Gastroesophageal sphincter (tissue), 4 donors: ENCODE measurements at regions not wholly inside any gene's neighbourhood (a gene's known extent, or its start where the extent isn't known, plus 50 kb on each side); places are given as distances from the start of the nearest gene placed in this dataset.

Experiments
- ATAC-seq: fragments of 150-250 bp; one replicate; pipeline ENCODE4 v1.9.1; 2016; ENCODE audit warnings: mild to moderate bottlenecking, moderate library complexity
- H3K27ac ChIP-seq, 4 donors: fragments of 200-600 bp; sonication (generic) in 3 of 4; 1 replicate in 3 of 4; 2 replicates in 1 of 4; pipeline ENCODE4 v1.5.1; 2016 to 2019
- H3K27me3 ChIP-seq: fragments of 200-600 bp; sonication (generic); one replicate; pipeline ENCODE4 v1.5.1; 2019
- H3K36me3 ChIP-seq, 2 donors: fragments of 200-600 bp; sonication (generic); one replicate each; pipeline ENCODE4 v1.5.1; 2019; ENCODE audit warnings: control low read depth in 1 of 2
- H3K4me1 ChIP-seq, 3 donors: fragments of 200-600 bp; sonication (generic); 1 replicate in 2 of 3; 2 replicates in 1 of 3; pipeline ENCODE4 v1.5.1; 2016 to 2019; ENCODE audit warnings: control low read depth in 2 of 3
- H3K4me3 ChIP-seq, 2 donors: fragments of 200-600 bp; sonication (generic); one replicate each; pipeline ENCODE4 v1.5.1; 2019; ENCODE audit warnings: mild to moderate bottlenecking in 1 of 2, moderate library complexity in 1 of 2
- H3K9me3 ChIP-seq, 3 donors: fragments of 200-600 bp; sonication (generic); one replicate each; pipeline ENCODE4 v1.5.1; 2017 to 2019; ENCODE audit warnings: control low read depth in 2 of 3
- EP300 ChIP-seq: sonication (generic); formaldehyde crosslinking; IDR thresholded peaks from one replicate; pipeline ENCODE4 v1.6.1; 2017; ENCODE audit warnings: antibody characterized with exemption, mild to moderate bottlenecking
- POLR2A ChIP-seq, 2 donors: fragments of 450-650 bp; IDR thresholded peaks; one replicate each; pipeline ENCODE4 v1.6.1; 2017; ENCODE audit warnings: antibody characterized with exemption in 2 of 2, mild to moderate bottlenecking in 2 of 2, moderate library complexity in 1 of 2
- POLR2AphosphoS5 ChIP-seq: sonication (generic); formaldehyde crosslinking; IDR thresholded peaks from one replicate; pipeline ENCODE4 v1.6.1; 2017; ENCODE audit warnings: antibody characterized with exemption
- WGBS, 2 donors: methylation state at CpG; one replicate each; pipeline ENCODE4 v1.1.5; 2018; ENCODE audit warnings: low coverage in 1 of 2; 5-methylcytosine and 5-hydroxymethylcytosine counted together
- TF ChIP-seq, protein P1 (sequence below), 4 experiments: fragments of 200-600 bp in 2 of 4; fragments of 450-650 bp in 2 of 4; sonication (generic) in 1 of 4; IDR thresholded peaks; one replicate each; pipeline ENCODE4 v1.5.1; 2017 to 2019; ENCODE audit warnings: antibody characterized with exemption in 4 of 4, mild to moderate bottlenecking in 2 of 4, moderate library complexity in 2 of 4

DNA sequence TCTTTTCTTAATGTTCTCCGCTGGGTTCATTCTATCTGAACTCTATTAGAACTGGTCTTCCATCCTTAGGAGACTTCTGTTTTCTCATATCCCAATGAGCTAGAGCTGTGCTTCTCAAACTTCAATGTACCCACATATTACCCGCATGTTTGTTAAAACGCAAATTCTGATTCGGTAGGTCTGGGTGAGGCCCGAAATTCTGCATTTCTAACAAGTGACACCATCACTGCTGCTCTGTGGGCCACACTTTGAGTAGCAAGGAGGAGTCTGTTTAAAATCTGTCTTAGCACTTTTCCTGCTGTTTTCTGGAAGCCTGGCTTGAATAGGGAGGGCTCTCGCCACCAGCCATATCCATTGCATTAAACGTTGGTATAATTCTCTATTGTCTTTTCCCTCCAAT is 151.9 kb upstream of the CLINT1 start:
- Histone ChIP-seq H3K9me3 (no peaks in the 10 kb centered on the region), H3K4me3 (no peak overlapping the region), H3K36me3 (no peaks in the 10 kb centered on the region), H3K27me3 (no peaks in the 10 kb centered on the region), H3K27ac (no peak overlapping the region), H3K4me1 (peaks cover 0 to 4% (median 0%) of the 10 kb centered on the region in 3 donors)
- TF ChIP-seq, protein P1, sequence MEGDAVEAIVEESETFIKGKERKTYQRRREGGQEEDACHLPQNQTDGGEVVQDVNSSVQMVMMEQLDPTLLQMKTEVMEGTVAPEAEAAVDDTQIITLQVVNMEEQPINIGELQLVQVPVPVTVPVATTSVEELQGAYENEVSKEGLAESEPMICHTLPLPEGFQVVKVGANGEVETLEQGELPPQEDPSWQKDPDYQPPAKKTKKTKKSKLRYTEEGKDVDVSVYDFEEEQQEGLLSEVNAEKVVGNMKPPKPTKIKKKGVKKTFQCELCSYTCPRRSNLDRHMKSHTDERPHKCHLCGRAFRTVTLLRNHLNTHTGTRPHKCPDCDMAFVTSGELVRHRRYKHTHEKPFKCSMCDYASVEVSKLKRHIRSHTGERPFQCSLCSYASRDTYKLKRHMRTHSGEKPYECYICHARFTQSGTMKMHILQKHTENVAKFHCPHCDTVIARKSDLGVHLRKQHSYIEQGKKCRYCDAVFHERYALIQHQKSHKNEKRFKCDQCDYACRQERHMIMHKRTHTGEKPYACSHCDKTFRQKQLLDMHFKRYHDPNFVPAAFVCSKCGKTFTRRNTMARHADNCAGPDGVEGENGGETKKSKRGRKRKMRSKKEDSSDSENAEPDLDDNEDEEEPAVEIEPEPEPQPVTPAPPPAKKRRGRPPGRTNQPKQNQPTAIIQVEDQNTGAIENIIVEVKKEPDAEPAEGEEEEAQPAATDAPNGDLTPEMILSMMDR (IDR thresholded peaks at IDR 0.05) = no peak
- TF ChIP-seq POLR2AphosphoS5 = no peak
- no peak for TF ChIP-seq EP300
- no peak for TF ChIP-seq POLR2A (IDR thresholded peaks at IDR 0.05)
- ATAC-seq = no peak
- WGBS, 2 donors = 72 to 92% methylated on average over 3 to 7 of the region's 7 CpGs

DNA sequence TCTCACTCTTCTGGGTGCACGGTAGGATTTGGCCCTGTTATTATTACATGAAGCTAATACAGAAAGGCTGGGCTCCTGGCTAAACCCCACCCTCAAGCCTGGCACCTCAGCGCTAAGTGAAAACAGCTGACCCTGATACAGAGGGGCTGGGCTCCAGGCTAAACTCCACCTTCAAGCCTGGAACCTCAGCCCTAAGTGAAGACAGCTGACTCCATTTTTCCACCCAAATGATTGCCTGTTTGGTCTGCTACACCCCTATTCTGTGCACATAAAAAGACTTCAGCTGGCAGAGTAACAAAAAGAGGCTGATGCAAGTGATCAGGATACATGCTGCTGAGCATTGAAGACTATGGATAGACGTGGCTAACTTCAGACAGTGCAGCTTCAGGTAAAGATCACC is 148.4 kb upstream of the CLINT1 start:
- 64 to 86% methylated on average over 2 of the region's 3 CpGs for WGBS, 2 donors
- Histone ChIP-seq H3K9me3 (no peaks in the 10 kb centered on the region), H3K36me3 (no peaks in the 10 kb centered on the region), H3K4me1 (no peaks in the 10 kb centered on the region), H3K4me3 (no peak overlapping the region), H3K27me3 (no peaks in the 10 kb centered on the region), H3K27ac (no peak overlapping the region)
- no peak for TF ChIP-seq EP300
- TF ChIP-seq, protein P1 (IDR thresholded peaks at IDR 0.05) = no peak
- TF ChIP-seq POLR2AphosphoS5 = no peak
- no peak for TF ChIP-seq POLR2A (IDR thresholded peaks at IDR 0.05)
- ATAC-seq = no peak

DNA sequence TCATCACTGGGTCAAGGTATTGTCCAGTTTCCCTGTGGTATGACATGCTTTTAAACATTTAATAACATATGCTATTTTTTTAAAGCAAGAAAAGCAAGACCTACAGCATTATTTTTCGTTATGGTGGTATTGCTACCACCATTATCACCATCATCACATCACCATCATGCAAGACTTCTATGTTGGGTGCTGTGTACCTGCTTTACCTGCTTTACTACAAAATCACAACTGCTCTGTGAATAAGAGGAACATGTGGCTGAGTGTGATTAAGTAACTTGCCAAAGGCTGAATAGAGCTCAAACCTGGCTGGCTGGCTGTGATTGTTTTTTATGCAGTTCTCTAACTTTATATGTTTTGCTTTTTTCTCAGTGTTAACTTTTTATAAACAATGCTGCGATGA is 140.8 kb upstream of the CLINT1 start:
- Histone ChIP-seq H3K4me1 (peaks cover 0 to 2% (median 0%) of the 10 kb centered on the region in 3 donors), H3K27me3 (no peaks in the 10 kb centered on the region), H3K36me3 (no peaks in the 10 kb centered on the region), H3K27ac (no peak overlapping the region), H3K9me3 (no peaks in the 10 kb centered on the region), H3K4me3 (no peak overlapping the region)
- WGBS, 2 donors = 80 to 92% methylated on average over 1 to 2 of the region's 2 CpGs
- no peak for TF ChIP-seq EP300
- TF ChIP-seq POLR2AphosphoS5 = no peak
- no peak for TF ChIP-seq POLR2A (IDR thresholded peaks at IDR 0.05)
- TF ChIP-seq, protein P1 (IDR thresholded peaks at IDR 0.05) = no peak
- ATAC-seq = no peak

DNA sequence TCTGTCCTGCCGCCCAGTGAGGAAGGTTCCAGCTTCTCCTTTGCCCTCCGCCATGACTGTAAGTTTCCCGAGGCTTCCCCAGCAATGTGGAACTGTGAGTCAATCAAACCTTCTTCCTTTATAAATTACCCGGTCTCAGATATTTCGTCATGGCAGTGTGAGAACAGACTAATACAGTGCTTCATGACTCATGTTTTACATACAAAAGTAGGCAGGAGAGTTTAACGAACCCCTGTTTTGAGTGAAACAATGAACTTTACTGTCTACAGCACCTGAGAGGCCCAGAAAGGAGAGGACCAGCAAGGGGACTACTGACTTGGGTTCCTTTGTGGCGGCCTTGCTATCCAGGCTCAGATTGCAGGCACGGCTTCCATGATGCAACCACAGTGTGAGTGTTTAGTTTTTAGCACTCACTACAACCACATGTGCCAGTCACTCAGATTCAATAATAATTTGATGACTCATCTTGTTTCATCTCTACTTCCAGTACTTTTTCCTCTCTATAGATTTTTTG is 139.1 kb upstream of the CLINT1 start:
- H3K27me3 ChIP-seq = no peaks in the 10 kb centered on the region
- WGBS, 2 donors = 87 to 95% methylated on average over 7 to 8 of the region's 8 CpGs
- TF ChIP-seq POLR2A (IDR thresholded peaks at IDR 0.05) = no peak
- TF ChIP-seq EP300 = no peak
- TF ChIP-seq, protein P1 (IDR thresholded peaks at IDR 0.05) = no peak
- TF ChIP-seq POLR2AphosphoS5 = no peak
- H3K4me1 ChIP-seq = peaks cover 0 to 7% (median 0%) of the 10 kb centered on the region in 3 donors
- no peaks in the 10 kb centered on the region for H3K9me3 ChIP-seq
- H3K27ac ChIP-seq = no peak overlapping the region
- H3K36me3 ChIP-seq = no peaks in the 10 kb centered on the region
- no peak overlapping the region for H3K4me3 ChIP-seq
- no peak for ATAC-seq

DNA sequence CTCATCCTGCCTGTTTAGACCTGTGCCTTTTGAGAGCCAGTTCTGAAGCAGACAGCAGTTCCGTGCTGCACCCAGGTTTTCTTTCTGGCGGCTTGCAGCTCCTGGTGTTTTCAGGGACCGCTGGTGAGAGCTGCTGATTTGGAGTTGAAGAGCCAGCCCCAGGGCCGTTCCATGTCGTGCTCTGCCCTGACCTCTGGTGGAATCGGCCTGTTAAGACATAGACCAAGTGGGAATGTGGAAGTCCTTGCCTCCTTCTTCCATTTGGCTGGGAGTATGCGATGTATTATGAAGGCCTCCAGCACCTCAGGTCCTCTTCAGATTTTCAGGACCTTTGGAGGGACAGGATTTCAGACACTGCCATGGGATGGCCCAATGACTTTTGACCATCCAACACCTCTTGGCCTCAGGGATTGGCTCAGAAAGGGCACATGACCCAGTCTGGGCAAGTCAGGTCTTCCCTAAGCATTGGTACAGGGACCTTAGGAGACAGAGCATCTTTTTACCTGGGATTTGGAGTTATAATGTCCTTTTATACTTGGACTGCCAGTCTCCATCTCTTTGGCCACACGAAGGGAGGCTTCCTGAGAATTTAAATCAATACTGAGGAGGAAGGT is 136.1 kb upstream of the CLINT1 start:
- ATAC-seq = peak; percentile 92
- H3K9me3 ChIP-seq = no peaks in the 10 kb centered on the region
- H3K27ac ChIP-seq = no peak overlapping the region
- H3K36me3 ChIP-seq = no peaks in the 10 kb centered on the region
- H3K27me3 ChIP-seq = no peaks in the 10 kb centered on the region
- TF ChIP-seq, protein P1 (IDR thresholded peaks at IDR 0.05) = peak; percentile 74 to 89 (median 76)
- TF ChIP-seq POLR2A (IDR thresholded peaks at IDR 0.05) = no peak
- H3K4me3 ChIP-seq = no peak overlapping the region
- 19 to 23% methylated on average over 5 to 8 of the region's 8 CpGs for WGBS, 2 donors
- peaks cover 0 to 7% (median 0%) of the 10 kb centered on the region in 3 donors for H3K4me1 ChIP-seq
